H9 (cell line): ENCODE measurements at regions not wholly inside any gene's neighbourhood (a gene's known extent, or its start where the extent isn't known, plus 50 kb on each side); places are given as distances from the start of the nearest gene placed in this dataset.

Source experiments
- DNase-seq: peaks from one replicate; pipeline ENCODE4 v3.0.0-alpha.2; 2017
- H2AFZ ChIP-seq: one replicate; pipeline ENCODE4 v1.6.1; 2013; ENCODE audit warnings: mild to moderate bottlenecking, low read length, control low read depth, moderate library complexity
- H2AK5ac ChIP-seq: 2 replicates; pipeline ENCODE4 v1.6.1; 2013; ENCODE audit warnings: low read length, control low read depth, mixed read lengths; ENCODE audit not compliant: insufficient read length
- H2BK120ac ChIP-seq: one replicate; pipeline ENCODE4 v1.6.1; 2013; ENCODE audit warnings: low read depth, mild to moderate bottlenecking, low read length, control low read depth, inconsistent platforms; ENCODE audit not compliant: poor library complexity, severe bottlenecking
- H2BK12ac ChIP-seq: 2 replicates; pipeline ENCODE4 v1.6.1; 2013; ENCODE audit warnings: low read length, control low read depth, mixed read lengths, low read depth; ENCODE audit not compliant: insufficient read length
- H2BK15ac ChIP-seq: 2 replicates; pipeline ENCODE4 v1.6.1; 2013; ENCODE audit warnings: low read depth, low read length, control low read depth
- H2BK20ac ChIP-seq: one replicate; pipeline ENCODE4 v1.6.1; 2013; ENCODE audit warnings: low read depth, mild to moderate bottlenecking, low read length, control low read depth, inconsistent platforms; ENCODE audit not compliant: poor library complexity, severe bottlenecking
- H2BK5ac ChIP-seq: 2 replicates; pipeline ENCODE4 v1.6.1; 2013; ENCODE audit warnings: low read length, control low read depth, mixed read lengths; ENCODE audit not compliant: insufficient read length
- H3K14ac ChIP-seq: 2 replicates; pipeline ENCODE4 v1.6.1; 2013; ENCODE audit warnings: low read length, control low read depth; ENCODE audit not compliant: insufficient read depth
- H3K18ac ChIP-seq: 2 replicates; pipeline ENCODE4 v1.6.1; 2013; ENCODE audit warnings: low read depth, mild to moderate bottlenecking, mixed read lengths, low read length, control low read depth; ENCODE audit not compliant: insufficient read length
- H3K23ac ChIP-seq: 2 replicates; pipeline ENCODE4 v1.6.1; 2013; ENCODE audit warnings: low read length, control low read depth, mixed read lengths, low read depth; ENCODE audit not compliant: insufficient read length
- H3K23me2 ChIP-seq: 2 replicates; pipeline ENCODE4 v1.6.1; 2013; ENCODE audit warnings: low read depth, mild to moderate bottlenecking, mixed read lengths, low read length, control low read depth; ENCODE audit not compliant: insufficient read length, poor library complexity, severe bottlenecking
- H3K27ac ChIP-seq: 2 replicates; pipeline ENCODE4 v1.5.1; 2013; ENCODE audit warnings: low read length, control low read depth, mixed read lengths, low read depth; ENCODE audit not compliant: insufficient read length
- H3K27me3 ChIP-seq: 2 replicates; pipeline ENCODE4 v1.6.1; 2013; ENCODE audit warnings: low read length, control low read depth, inconsistent platforms; ENCODE audit not compliant: insufficient read depth
- H3K4ac ChIP-seq: 2 replicates; pipeline ENCODE4 v1.6.1; 2013; ENCODE audit warnings: low read depth, mild to moderate bottlenecking, control low read depth, inconsistent platforms, low read length, moderate library complexity
- H3K4me1 ChIP-seq: 2 replicates; pipeline ENCODE4 v1.6.1; 2013; ENCODE audit warnings: low read length, control low read depth, inconsistent platforms; ENCODE audit not compliant: insufficient read depth
- H3K4me2 ChIP-seq: 2 replicates; pipeline ENCODE4 v1.6.1; 2013; ENCODE audit warnings: low read length, control low read depth, mixed read lengths; ENCODE audit not compliant: insufficient read length, insufficient read depth
- H3K56ac ChIP-seq: 2 replicates; pipeline ENCODE4 v1.6.1; 2013; ENCODE audit warnings: low read depth, mild to moderate bottlenecking, mixed read lengths, low read length, control low read depth; ENCODE audit not compliant: insufficient read length
- H3K79me1 ChIP-seq: 2 replicates; pipeline ENCODE4 v1.6.1; 2013; ENCODE audit warnings: low read depth, mild to moderate bottlenecking, moderate library complexity, low read length, control low read depth, inconsistent platforms; ENCODE audit not compliant: insufficient read depth, poor library complexity, severe bottlenecking
- H3K79me2 ChIP-seq: 2 replicates; pipeline ENCODE4 v1.6.1; 2013; ENCODE audit warnings: low read length, control low read depth, inconsistent platforms; ENCODE audit not compliant: insufficient read depth
- H3K9ac ChIP-seq: 2 replicates; pipeline ENCODE4 v1.6.1; 2013; ENCODE audit warnings: low read length, control low read depth, mixed read lengths; ENCODE audit not compliant: insufficient read length; ENCODE audit errors: extremely low read depth
- H3K9me3 ChIP-seq: one replicate; pipeline ENCODE4 v1.6.1; 2013; ENCODE audit warnings: low read depth, low read length, inconsistent platforms; ENCODE audit not compliant: control insufficient read depth
- H3T11ph ChIP-seq: one replicate; pipeline ENCODE4 v1.6.1; 2013; ENCODE audit warnings: mild to moderate bottlenecking, low read length, control low read depth, inconsistent platforms
- H4K20me1 ChIP-seq: one replicate; pipeline ENCODE4 v1.6.1; 2013; ENCODE audit not compliant: control insufficient read depth, insufficient read length, insufficient read depth
- H4K5ac ChIP-seq: 2 replicates; pipeline ENCODE4 v1.6.1; 2013; ENCODE audit warnings: low read depth, mild to moderate bottlenecking, mixed read lengths, low read length, control low read depth; ENCODE audit not compliant: insufficient read length
- H4K8ac ChIP-seq: replicated peaks from 2 replicates; pipeline ENCODE4 v1.6.1; 2013; ENCODE audit warnings: low read length, control low read depth, mixed read lengths, low read depth; ENCODE audit not compliant: insufficient read length
- H4K91ac ChIP-seq: 2 replicates; pipeline ENCODE4 v1.6.1; 2013; ENCODE audit warnings: low read depth, mild to moderate bottlenecking, moderate library complexity, mixed read lengths, low read length, control low read depth; ENCODE audit not compliant: insufficient read length
- H3K27ac Mint-ChIP-seq, 3 experiments: 2 replicates in 2 of 3; 3 replicates in 1 of 3; pipeline ENCODE4 v1.8.0; 2020 to 2021; ENCODE audit warnings: mixed read lengths in 3 of 3, mild to moderate bottlenecking in 1 of 3, moderate library complexity in 1 of 3
- H3K27me3 Mint-ChIP-seq: 2 replicates; pipeline ENCODE4 v1.8.0; 2021; ENCODE audit warnings: low read depth, mild to moderate bottlenecking, moderate library complexity, mixed read lengths
- H3K36me3 Mint-ChIP-seq, 3 experiments: 2 replicates in 2 of 3; 3 replicates in 1 of 3; pipeline ENCODE4 v1.8.0; 2020 to 2021; ENCODE audit warnings: low read depth in 3 of 3, mixed read lengths in 3 of 3; ENCODE audit not compliant: insufficient read depth in 1 of 3
- H3K4me1 Mint-ChIP-seq, 2 experiments: 2 replicates each; pipeline ENCODE4 v1.8.0; 2020; ENCODE audit warnings: mixed read lengths in 2 of 2
- H3K4me3 Mint-ChIP-seq, 2 experiments: 2 replicates in 1 of 2; 3 replicates in 1 of 2; pipeline ENCODE4 v1.8.0; 2020 to 2021; ENCODE audit warnings: mild to moderate bottlenecking in 2 of 2, mixed read lengths in 2 of 2, moderate library complexity in 1 of 2
- H3K9me3 Mint-ChIP-seq, 2 experiments: 2 replicates in 1 of 2; 3 replicates in 1 of 2; pipeline ENCODE4 v1.8.0; 2020; ENCODE audit warnings: mild to moderate bottlenecking in 2 of 2, mixed read lengths in 2 of 2, moderate library complexity in 1 of 2
- WGBS: extraction: QIAGEN DNeasy Blood & Tissue Kit; methylation state at CpG from one replicate; pipeline ENCODE4 v1.1.7; 2013; ENCODE audit warnings: missing lambda C conversion rate, low lambda C conversion rate, mixed read lengths; ENCODE audit not compliant: insufficient read length; ENCODE audit errors: extremely low coverage; 5-methylcytosine and 5-hydroxymethylcytosine counted together
- TF ChIP-seq, protein P1 (sequence below): fragments of 200-600 bp; sonication (generic); conservative IDR thresholded peaks from 3 replicates; pipeline ENCODE4 v1.8.0; 2021; ENCODE audit warnings: antibody characterized with exemption, mild to moderate bottlenecking

DNA sequence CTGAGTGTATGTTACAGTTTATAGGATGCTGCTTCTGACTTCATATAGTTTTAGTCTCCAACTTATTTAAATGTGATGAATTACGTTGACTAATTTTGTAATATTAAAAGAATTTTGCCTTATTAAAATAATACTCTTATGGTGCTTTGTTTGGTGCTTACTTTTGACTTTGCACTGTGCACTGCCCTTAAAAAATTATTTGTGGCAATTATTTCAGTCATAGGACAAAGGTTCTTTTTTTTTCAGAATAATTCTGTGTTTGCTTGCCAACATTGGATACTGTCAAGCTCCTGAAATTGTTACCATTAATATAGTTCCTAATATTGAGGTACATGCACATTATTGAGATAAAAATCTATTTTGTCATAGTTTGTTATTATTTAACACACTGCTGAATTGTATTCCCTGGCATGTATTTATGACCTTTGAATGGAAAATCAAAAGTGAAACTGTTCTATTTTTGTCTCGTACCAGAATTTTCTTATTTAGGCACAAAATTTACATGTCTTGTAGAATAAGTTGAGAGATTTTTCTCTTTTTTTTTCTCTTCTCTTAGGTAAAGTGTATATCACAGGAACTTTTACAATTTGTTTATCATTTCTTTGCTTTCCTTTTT lies 572.8 kb upstream of the KLHL29 start:
- DNase-seq = no peak
- Histone ChIP-seq H2BK120ac (no peak overlapping the region), H3K9ac (no peak overlapping the region), H4K5ac (no peak overlapping the region), H4K91ac (no peak overlapping the region), H3K18ac (no peak overlapping the region), H2AK5ac (no peak overlapping the region), H3K14ac (no peak overlapping the region), H4K8ac (no peak overlapping the region), H2AFZ (no peak overlapping the region), H3K27me3 (no peaks in the 10 kb centered on the region), H3K4ac (no peak overlapping the region), H2BK12ac (no peak overlapping the region), H4K20me1 (no peaks in the 10 kb centered on the region), H2BK5ac (no peak overlapping the region), H3K4me2 (no peak overlapping the region), H3K9me3 (no peaks in the 10 kb centered on the region), H3K4me1 (no peaks in the 10 kb centered on the region), H3K79me2 (no peaks in the 10 kb centered on the region), H2BK15ac (no peak overlapping the region), H3K23me2 (no peaks in the 10 kb centered on the region), H3K27ac (no peak overlapping the region), H3T11ph (no peak overlapping the region), H3K79me1 (no peaks in the 10 kb centered on the region), H3K56ac (no peak overlapping the region), H3K23ac (no peak overlapping the region), H2BK20ac (no peak overlapping the region)
- no peak overlapping the region for H3K4me3 Mint-ChIP-seq
- peaks cover under 1 to 5% (median under 1%) of the 10 kb centered on the region in 3 experiments; a peak in 4 of 7 replicates for H3K36me3 Mint-ChIP-seq
- H3K9me3 Mint-ChIP-seq = peaks cover 5 to 8% of the 10 kb centered on the region in 2 experiments; a peak in 4 of 5 replicates
- no CpG with 5 or more reads among the region's 2 CpGs for WGBS
- H3K27me3 Mint-ChIP-seq = no peaks in the 10 kb centered on the region
- H3K4me1 Mint-ChIP-seq = no peaks in the 10 kb centered on the region
- TF ChIP-seq, protein P1, sequence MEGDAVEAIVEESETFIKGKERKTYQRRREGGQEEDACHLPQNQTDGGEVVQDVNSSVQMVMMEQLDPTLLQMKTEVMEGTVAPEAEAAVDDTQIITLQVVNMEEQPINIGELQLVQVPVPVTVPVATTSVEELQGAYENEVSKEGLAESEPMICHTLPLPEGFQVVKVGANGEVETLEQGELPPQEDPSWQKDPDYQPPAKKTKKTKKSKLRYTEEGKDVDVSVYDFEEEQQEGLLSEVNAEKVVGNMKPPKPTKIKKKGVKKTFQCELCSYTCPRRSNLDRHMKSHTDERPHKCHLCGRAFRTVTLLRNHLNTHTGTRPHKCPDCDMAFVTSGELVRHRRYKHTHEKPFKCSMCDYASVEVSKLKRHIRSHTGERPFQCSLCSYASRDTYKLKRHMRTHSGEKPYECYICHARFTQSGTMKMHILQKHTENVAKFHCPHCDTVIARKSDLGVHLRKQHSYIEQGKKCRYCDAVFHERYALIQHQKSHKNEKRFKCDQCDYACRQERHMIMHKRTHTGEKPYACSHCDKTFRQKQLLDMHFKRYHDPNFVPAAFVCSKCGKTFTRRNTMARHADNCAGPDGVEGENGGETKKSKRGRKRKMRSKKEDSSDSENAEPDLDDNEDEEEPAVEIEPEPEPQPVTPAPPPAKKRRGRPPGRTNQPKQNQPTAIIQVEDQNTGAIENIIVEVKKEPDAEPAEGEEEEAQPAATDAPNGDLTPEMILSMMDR = no peak
- no peak overlapping the region for H3K27ac Mint-ChIP-seq
